Neuronal stem cell (in vitro differentiated cells): ENCODE measurements at regions not wholly inside any gene's neighbourhood (a gene's known extent, or its start where the extent isn't known, plus 50 kb on each side); places are given as distances from the start of the nearest gene placed in this dataset.

Experiments used
- DNase-seq: peaks from one replicate; pipeline ENCODE4 v3.0.0-alpha.2; 2013; ENCODE audit warnings: low spot score
- H2AFZ ChIP-seq: one replicate; pipeline ENCODE4 v1.6.1; 2013; ENCODE audit warnings: mild to moderate bottlenecking, low read length, inconsistent platforms
- H2AK5ac ChIP-seq: 2 replicates; pipeline ENCODE4 v1.6.1; 2013; ENCODE audit warnings: low read depth, mild to moderate bottlenecking, inconsistent platforms, low read length, moderate library complexity, mixed read lengths
- H2BK120ac ChIP-seq: 2 replicates; pipeline ENCODE4 v1.6.1; 2013; ENCODE audit warnings: low read depth, mild to moderate bottlenecking, inconsistent platforms, low read length, moderate library complexity, mixed read lengths
- H2BK12ac ChIP-seq: one replicate; pipeline ENCODE4 v1.6.1; 2013; ENCODE audit warnings: low read length, inconsistent platforms
- H2BK15ac ChIP-seq: 2 replicates; pipeline ENCODE4 v1.6.1; 2013; ENCODE audit warnings: mild to moderate bottlenecking, low read length, inconsistent platforms, mixed read lengths
- H2BK5ac ChIP-seq: one replicate; pipeline ENCODE4 v1.6.1; 2013; ENCODE audit warnings: inconsistent platforms, mild to moderate bottlenecking, low read length, moderate library complexity
- H3K14ac ChIP-seq: one replicate; pipeline ENCODE4 v1.6.1; 2013; ENCODE audit warnings: low read length, inconsistent platforms
- H3K18ac ChIP-seq: 2 replicates; pipeline ENCODE4 v1.6.1; 2013; ENCODE audit warnings: low read length, inconsistent platforms
- H3K23ac ChIP-seq: 2 replicates; pipeline ENCODE4 v1.6.1; 2013; ENCODE audit warnings: low read depth, mild to moderate bottlenecking, mixed read lengths, low read length, inconsistent platforms; ENCODE audit not compliant: poor library complexity
- H3K27ac ChIP-seq: replicated peaks from 3 replicates; pipeline ENCODE4 v1.5.1; 2013; ENCODE audit warnings: low read length, inconsistent platforms
- H3K27me3 ChIP-seq, 3 experiments: 2 replicates each; pipeline ENCODE4 v1.6.1; 2013; ENCODE audit warnings: low read length in 3 of 3, mild to moderate bottlenecking in 2 of 3, inconsistent platforms in 1 of 3, low read depth in 1 of 3, mixed read lengths in 1 of 3, moderate library complexity in 1 of 3; ENCODE audit not compliant: control insufficient read depth in 3 of 3, insufficient read depth in 3 of 3
- H3K36me3 ChIP-seq, 2 donors: replicated peaks in 1 of 2; 2 replicates each; pipeline ENCODE4 v1.6.1; 2013; ENCODE audit warnings: low read length in 2 of 2; ENCODE audit not compliant: control insufficient read depth in 2 of 2, insufficient read depth in 2 of 2
- H3K4ac ChIP-seq: 2 replicates; pipeline ENCODE4 v1.6.1; 2013; ENCODE audit warnings: inconsistent platforms, mild to moderate bottlenecking, low read length, moderate library complexity
- H3K4me1 ChIP-seq, 2 donors: 1 replicate in 1 of 2; 2 replicates in 1 of 2; pipeline ENCODE4 v1.6.1; 2013; ENCODE audit warnings: low read length in 2 of 2, low read depth in 1 of 2; ENCODE audit not compliant: control insufficient read depth in 2 of 2, insufficient read depth in 1 of 2
- H3K4me2 ChIP-seq: one replicate; pipeline ENCODE4 v1.6.1; 2013; ENCODE audit warnings: mild to moderate bottlenecking, low read length, inconsistent platforms; ENCODE audit not compliant: insufficient read depth, poor library complexity, severe bottlenecking
- H3K4me3 ChIP-seq, 2 donors: 2 replicates each; pipeline ENCODE4 v1.5.1; 2013; ENCODE audit warnings: low read length in 2 of 2, mild to moderate bottlenecking in 2 of 2, inconsistent platforms in 1 of 2, moderate library complexity in 1 of 2
- H3K79me1 ChIP-seq: one replicate; pipeline ENCODE4 v1.6.1; 2013; ENCODE audit warnings: low read depth, mild to moderate bottlenecking, inconsistent platforms, low read length, moderate library complexity
- H3K9ac ChIP-seq: one replicate; pipeline ENCODE4 v1.6.1; 2013; ENCODE audit warnings: mild to moderate bottlenecking, low read depth, low read length, inconsistent platforms; ENCODE audit not compliant: poor library complexity
- H3K9me3 ChIP-seq, 2 donors: replicated peaks in 1 of 2; 2 replicates each; pipeline versions ENCODE3 to v1.6.1; 2013; ENCODE audit warnings: low read length in 2 of 2, mild to moderate bottlenecking in 2 of 2, inconsistent platforms in 1 of 2, low read depth in 1 of 2, mixed read lengths in 1 of 2, moderate library complexity in 1 of 2; ENCODE audit not compliant: control insufficient read depth in 2 of 2, insufficient read depth in 1 of 2
- H4K8ac ChIP-seq: one replicate; pipeline ENCODE4 v1.6.1; 2013; ENCODE audit warnings: low read depth, mild to moderate bottlenecking, inconsistent platforms, low read length, moderate library complexity
- H4K91ac ChIP-seq: one replicate; pipeline ENCODE4 v1.6.1; 2013; ENCODE audit warnings: low read length, low read depth, mild to moderate bottlenecking, inconsistent platforms; ENCODE audit not compliant: poor library complexity
- WGBS, 2 donors: extraction: QIAGEN DNeasy Blood & Tissue Kit; methylation state at CpG; one replicate each; pipeline ENCODE4 v1.1.7; 2013; ENCODE audit warnings: missing lambda C conversion rate in 2 of 2, mixed read lengths in 1 of 2; ENCODE audit not compliant: insufficient read length in 2 of 2, insufficient replicate concordance in 1 of 2; ENCODE audit errors: extremely low coverage in 2 of 2; 5-methylcytosine and 5-hydroxymethylcytosine counted together

- H2AK5ac ChIP-seq: no peak overlapping the region
- no peak overlapping the region for H3K4me3 ChIP-seq
- no peak overlapping the region for H3K9ac ChIP-seq
- no peaks in the 10 kb centered on the region for H3K36me3 ChIP-seq
- H3K9me3 ChIP-seq: peaks cover 0 to 12% of the 10 kb centered on the region in 2 donors
- no CpG with 5 or more reads among the region's 1 CpG for WGBS, 2 donors
- peaks cover 0 to 5% of the 10 kb centered on the region in 2 donors for H3K4me1 ChIP-seq
- H3K4ac ChIP-seq: no peak overlapping the region
- H3K4me2 ChIP-seq: no peak overlapping the region
- H2BK15ac ChIP-seq: no peak overlapping the region
- H3K27ac ChIP-seq: no peak overlapping the region
- H2BK5ac ChIP-seq: no peak overlapping the region
- no peak overlapping the region for H3K18ac ChIP-seq
- no peak overlapping the region for H2BK120ac ChIP-seq
- no peak overlapping the region for H3K23ac ChIP-seq
- H3K27me3 ChIP-seq: no peaks in the 10 kb centered on the region
- DNase-seq: no peak
- H2BK12ac ChIP-seq: no peak overlapping the region
- no peaks in the 10 kb centered on the region for H3K79me1 ChIP-seq
- no peak overlapping the region for H2AFZ ChIP-seq
- H4K91ac ChIP-seq: no peak overlapping the region
- no peak overlapping the region for H3K14ac ChIP-seq
- no peak overlapping the region for H4K8ac ChIP-seq
Observed at GRCh38 chr7:85392789-85393188, 205.9 kb upstream of the SEMA3D start.

DNA sequence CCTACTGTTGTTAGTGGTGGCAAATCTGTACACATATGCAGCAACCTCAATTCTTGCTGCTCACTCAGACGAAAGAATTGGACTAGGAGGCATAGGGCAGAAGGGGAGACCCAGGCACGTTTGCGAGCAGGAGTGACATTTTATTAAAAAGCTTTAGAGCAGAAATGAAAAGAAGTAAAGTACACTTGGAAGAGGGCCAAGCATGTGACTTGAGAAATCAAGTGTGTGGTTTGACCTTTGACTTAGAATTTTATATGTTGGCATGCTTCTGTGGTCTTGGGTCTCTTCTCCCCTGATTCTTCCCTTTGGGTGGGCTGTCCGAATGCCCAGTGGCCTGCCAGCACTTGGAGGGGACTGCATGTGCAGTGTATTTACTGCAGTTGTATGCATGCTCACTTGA, 205.5 kb upstream of the SEMA3D start:
- no peak overlapping the region for H2BK12ac ChIP-seq
- no peak overlapping the region for H3K23ac ChIP-seq
- H2AK5ac ChIP-seq: no peak overlapping the region
- no peak overlapping the region for H2BK15ac ChIP-seq
- no peak overlapping the region for H3K27ac ChIP-seq
- H3K27me3 ChIP-seq: no peaks in the 10 kb centered on the region
- H2BK5ac ChIP-seq: no peak overlapping the region
- H4K8ac ChIP-seq: no peak overlapping the region
- peaks cover 0 to 5% of the 10 kb centered on the region in 2 donors for H3K4me1 ChIP-seq
- H3K14ac ChIP-seq: no peak overlapping the region
- no CpG with 5 or more reads among the region's 4 CpGs for WGBS, 2 donors
- H3K9me3 ChIP-seq: peaks cover 0 to 12% of the 10 kb centered on the region in 2 donors
- no peak for DNase-seq
- H3K4ac ChIP-seq: no peak overlapping the region
- no peak overlapping the region for H3K4me3 ChIP-seq
- no peak overlapping the region for H3K9ac ChIP-seq
- H2BK120ac ChIP-seq: no peak overlapping the region
- H4K91ac ChIP-seq: no peak overlapping the region
- H3K18ac ChIP-seq: no peak overlapping the region
- H2AFZ ChIP-seq: peak overlapping the region; percentile 5
- no peaks in the 10 kb centered on the region for H3K36me3 ChIP-seq
- H3K4me2 ChIP-seq: no peak overlapping the region
- no peaks in the 10 kb centered on the region for H3K79me1 ChIP-seq

DNA sequence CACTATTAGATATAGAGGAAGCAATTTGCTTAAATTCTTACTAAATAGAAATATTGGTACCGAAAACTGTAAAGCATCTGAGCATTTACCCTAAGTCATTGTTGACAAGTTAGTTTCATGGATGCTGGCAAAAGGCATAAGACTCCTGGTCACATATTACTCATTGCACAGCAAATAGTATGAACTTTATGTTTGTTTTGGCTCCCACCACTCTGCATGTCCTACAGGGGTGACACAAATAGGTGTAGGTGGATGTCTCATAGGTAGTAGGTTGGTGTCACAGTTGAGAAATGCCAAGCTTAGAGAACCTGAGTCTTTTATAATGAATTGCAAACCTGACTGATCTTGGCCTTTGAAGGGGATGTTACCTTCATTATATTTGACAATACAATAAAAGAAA, 199.6 kb upstream of the SEMA3D start:
- Histone ChIP-seq H3K18ac (no peak overlapping the region), H3K4ac (no peak overlapping the region), H2AFZ (no peak overlapping the region), H3K23ac (no peak overlapping the region), H3K27me3 (no peaks in the 10 kb centered on the region), H3K4me3 (no peak overlapping the region), H3K9ac (no peak overlapping the region), H2AK5ac (no peak overlapping the region), H3K36me3 (no peaks in the 10 kb centered on the region), H3K14ac (no peak overlapping the region), H3K4me2 (no peak overlapping the region), H4K8ac (no peak overlapping the region), H2BK5ac (no peak overlapping the region), H2BK15ac (no peak overlapping the region), H2BK12ac (no peak overlapping the region), H3K79me1 (no peaks in the 10 kb centered on the region), H3K4me1 (no peaks in the 10 kb centered on the region), H4K91ac (no peak overlapping the region), H3K27ac (no peak overlapping the region), H2BK120ac (no peak overlapping the region), H3K9me3 (no peaks in the 10 kb centered on the region)
- DNase-seq: no peak
- whole genome bisulfite sequencing, 2 donors: no CpG with 5 or more reads among the region's 1 CpG

DNA sequence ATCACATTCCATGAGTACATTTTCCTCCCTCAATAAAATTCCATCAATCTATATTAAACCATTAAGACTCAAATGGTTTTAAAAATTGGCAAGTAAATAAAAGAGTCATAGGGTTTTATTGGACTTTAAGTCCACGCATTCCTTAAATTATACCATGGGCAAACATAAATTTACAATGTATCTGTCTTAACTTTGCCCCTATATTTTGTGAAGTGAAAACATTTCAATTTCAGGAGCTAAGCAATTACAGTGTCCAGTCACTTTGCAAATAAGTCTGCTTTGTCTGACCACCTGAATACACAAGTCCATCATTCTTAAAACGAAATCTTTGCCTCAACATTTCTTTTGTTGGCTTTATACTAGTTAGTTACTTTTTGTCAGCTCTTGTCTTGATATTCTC, 197.5 kb upstream of the SEMA3D start:
- Histone ChIP-seq H4K8ac (no peak overlapping the region), H3K4me2 (no peak overlapping the region), H3K18ac (no peak overlapping the region), H3K14ac (no peak overlapping the region), H2BK120ac (no peak overlapping the region), H3K4ac (no peak overlapping the region), H3K9ac (no peak overlapping the region), H4K91ac (no peak overlapping the region), H2BK5ac (no peak overlapping the region), H2BK15ac (no peak overlapping the region), H2BK12ac (no peak overlapping the region), H3K27me3 (no peaks in the 10 kb centered on the region), H3K79me1 (no peaks in the 10 kb centered on the region), H3K36me3 (no peaks in the 10 kb centered on the region), H2AK5ac (no peak overlapping the region), H3K9me3 (no peaks in the 10 kb centered on the region), H3K4me1 (no peaks in the 10 kb centered on the region), H3K23ac (no peak overlapping the region), H3K4me3 (no peak overlapping the region), H2AFZ (no peak overlapping the region), H3K27ac (no peak overlapping the region)
- no CpG with 5 or more reads among the region's 2 CpGs for WGBS, 2 donors
- no peak for DNase-seq
